AG09309 (cell line): ENCODE measurements at regions not wholly inside any gene's neighbourhood (a gene's known extent, or its start where the extent isn't known, plus 50 kb on each side); places are given as distances from the start of the nearest gene placed in this dataset.

Experiments
- DNase-seq: peaks from one replicate; pipeline ENCODE4 v3.0.0-alpha.2; 2010; ENCODE audit warnings: low read depth
- H3K4me3 ChIP-seq: 2 replicates; pipeline ENCODE4 v1.5.1; 2011; ENCODE audit warnings: mild to moderate bottlenecking, low read depth, low read length, moderate library complexity; ENCODE audit not compliant: control insufficient read depth
- TF ChIP-seq, protein P1 (sequence below): IDR thresholded peaks from 2 replicates; pipeline ENCODE4 v1.5.1; 2011; ENCODE audit warnings: mild to moderate bottlenecking, low read depth, low read length, inconsistent platforms; ENCODE audit not compliant: insufficient read depth, control insufficient read depth; ENCODE audit errors: missing control alignments

DNA sequence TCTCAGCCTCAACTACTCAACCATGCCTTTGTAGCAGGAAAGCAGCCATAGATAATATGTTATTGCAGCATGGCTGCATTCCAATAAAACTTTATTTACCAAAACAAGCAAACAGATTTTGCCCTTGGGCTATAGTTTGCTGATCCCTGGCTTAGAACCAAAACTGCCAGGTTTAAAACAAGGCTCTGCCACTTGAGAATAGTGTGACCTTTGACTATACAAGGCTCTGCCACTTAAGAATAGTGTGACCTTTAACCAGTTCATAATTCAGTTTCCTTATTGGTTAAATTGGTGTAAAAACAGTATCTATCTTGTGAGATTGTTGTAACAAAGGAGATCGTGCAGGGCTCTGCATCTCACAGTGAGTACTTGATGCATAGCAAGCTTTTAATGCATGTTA lies 217.3 kb upstream of the MTNR1B start:
- no peak for DNase-seq
- TF ChIP-seq, protein P1, sequence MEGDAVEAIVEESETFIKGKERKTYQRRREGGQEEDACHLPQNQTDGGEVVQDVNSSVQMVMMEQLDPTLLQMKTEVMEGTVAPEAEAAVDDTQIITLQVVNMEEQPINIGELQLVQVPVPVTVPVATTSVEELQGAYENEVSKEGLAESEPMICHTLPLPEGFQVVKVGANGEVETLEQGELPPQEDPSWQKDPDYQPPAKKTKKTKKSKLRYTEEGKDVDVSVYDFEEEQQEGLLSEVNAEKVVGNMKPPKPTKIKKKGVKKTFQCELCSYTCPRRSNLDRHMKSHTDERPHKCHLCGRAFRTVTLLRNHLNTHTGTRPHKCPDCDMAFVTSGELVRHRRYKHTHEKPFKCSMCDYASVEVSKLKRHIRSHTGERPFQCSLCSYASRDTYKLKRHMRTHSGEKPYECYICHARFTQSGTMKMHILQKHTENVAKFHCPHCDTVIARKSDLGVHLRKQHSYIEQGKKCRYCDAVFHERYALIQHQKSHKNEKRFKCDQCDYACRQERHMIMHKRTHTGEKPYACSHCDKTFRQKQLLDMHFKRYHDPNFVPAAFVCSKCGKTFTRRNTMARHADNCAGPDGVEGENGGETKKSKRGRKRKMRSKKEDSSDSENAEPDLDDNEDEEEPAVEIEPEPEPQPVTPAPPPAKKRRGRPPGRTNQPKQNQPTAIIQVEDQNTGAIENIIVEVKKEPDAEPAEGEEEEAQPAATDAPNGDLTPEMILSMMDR = no peak
- no peak overlapping the region for H3K4me3 ChIP-seq

DNA sequence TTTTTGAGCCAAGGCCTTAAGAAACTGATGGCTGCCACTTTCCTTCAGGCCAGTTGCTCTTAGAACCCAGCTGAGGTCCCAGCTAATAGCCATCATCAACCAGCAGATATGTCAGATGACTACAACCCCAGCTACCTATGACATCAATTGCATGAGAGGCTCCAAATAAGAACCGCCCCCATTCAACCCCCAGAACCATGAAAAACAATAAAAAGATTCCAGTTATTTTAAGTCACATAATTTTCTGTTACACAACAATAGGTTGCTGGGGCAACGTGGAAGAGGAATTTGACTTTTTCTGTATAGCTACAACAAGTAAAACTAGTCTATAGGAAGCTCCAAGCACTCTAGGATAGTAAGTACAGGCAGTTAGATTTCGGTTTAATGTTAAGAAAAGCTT lies 216.3 kb upstream of the MTNR1B start:
- DNase-seq = no peak
- TF ChIP-seq, protein P1 = no peak
- no peak overlapping the region for H3K4me3 ChIP-seq

DNA sequence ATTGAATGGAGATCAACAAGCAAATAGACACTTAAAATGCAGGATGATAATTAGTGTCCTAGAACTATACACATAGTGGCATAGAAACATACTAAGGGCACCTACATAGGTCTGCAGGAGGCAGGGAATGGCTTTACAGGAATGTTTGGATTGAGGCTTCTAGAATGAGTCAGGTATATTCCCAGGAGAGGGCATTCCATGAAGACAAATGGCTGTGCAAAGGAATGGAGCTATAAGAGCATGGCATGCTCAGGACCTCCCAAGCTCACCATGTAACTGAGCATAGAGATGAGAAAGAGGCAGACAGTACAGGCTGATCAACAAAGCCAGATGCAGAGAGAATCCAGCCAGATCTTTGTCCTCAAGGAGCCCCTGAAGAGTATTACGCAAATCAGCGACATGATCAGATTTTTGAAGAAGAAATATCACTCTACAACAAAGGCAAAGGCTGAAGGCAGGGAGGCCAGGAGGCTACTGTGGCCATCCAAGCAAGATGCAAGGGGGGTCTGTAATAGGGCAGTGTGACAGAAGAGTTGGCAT lies 211.1 kb upstream of the MTNR1B start:
- no peak overlapping the region for H3K4me3 ChIP-seq
- DNase-seq = no peak
- TF ChIP-seq, protein P1 = no peak

DNA sequence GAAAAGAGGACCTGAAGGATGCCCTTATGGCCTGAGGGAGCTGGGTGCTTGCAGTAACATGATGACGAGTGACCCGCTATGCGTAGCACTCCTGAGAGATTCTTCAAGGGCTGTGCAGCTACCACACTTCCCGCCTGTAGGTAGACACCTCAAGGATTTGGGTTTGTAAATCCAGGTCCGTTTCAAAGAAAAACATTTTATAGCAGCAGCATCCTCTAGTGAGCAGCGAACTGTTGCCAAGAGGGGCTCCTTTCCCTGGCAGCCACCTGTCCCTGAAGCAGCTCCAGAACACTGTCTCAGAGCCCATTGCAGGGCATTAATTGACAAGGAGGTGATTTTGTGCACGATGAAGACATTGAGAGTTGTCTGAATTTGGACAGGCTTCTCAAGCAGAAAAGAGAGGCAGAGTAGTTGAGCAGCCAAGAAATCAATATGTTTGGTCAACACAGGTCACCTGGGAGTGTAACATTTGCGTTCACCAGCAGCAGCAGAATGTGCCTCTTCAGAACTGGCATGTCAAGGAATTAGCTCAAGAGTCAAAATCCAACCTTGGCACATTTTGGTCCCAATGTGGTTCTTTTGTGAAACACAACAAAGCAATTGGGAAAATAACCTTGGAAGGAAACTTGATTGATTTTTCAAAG lies 209.8 kb upstream of the MTNR1B start:
- TF ChIP-seq, protein P1 = no peak
- H3K4me3 ChIP-seq = no peak overlapping the region
- no peak for DNase-seq

DNA sequence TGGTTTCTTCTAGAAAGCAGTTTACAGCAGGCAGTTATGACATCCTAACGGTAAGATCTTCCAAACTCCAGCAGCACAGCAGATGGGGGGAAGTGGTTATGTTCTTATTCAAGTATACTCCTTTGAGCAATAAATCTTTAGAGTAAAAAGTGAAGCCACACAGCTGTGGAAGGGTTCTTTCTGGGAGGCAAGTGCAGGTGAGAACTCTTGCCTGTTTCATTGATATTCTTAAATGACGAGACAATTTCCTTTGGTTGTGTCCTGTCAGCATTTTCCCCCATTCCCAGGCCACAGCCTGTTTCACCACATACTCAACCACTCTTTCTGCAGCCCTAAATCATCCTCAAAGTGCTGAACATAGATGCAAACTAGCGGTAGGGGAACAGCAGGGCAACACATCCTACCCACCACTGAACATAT lies 207.3 kb upstream of the MTNR1B start:
- TF ChIP-seq, protein P1 = no peak
- H3K4me3 ChIP-seq = no peak overlapping the region

DNA sequence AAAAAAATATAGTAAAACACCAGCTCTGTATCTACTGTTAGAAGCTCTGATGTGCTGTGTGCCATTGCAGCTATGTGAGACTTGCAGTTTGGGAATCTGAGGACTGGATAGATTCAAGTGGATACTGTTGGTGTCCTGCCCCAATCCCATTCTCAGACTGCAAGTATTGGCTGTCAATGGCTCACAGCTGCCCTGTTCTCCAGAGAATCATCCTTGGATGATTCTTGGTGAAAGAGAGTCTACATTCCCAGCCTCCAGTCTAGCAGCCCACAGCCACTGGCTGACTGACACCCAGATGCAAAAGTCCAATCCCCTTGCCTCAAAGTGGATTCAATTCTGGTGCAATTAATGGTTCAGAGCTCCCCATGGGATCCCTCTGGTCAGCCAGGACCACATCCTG lies 206.1 kb upstream of the MTNR1B start:
- H3K4me3 ChIP-seq = no peak overlapping the region
- no peak for DNase-seq
- TF ChIP-seq, protein P1 = no peak

More for the DNA sequence above, 207.3 kb upstream of the MTNR1B start:
- DNase-seq = no peak
